GM23338 (cell line): ENCODE measurements at regions not wholly inside any gene's neighbourhood (a gene's known extent, or its start where the extent isn't known, plus 50 kb on each side); places are given as distances from the start of the nearest gene placed in this dataset.

Experiments used
- ATAC-seq: fragments of 200-7000 bp; cut with Tn5 transposase; 3 replicates; pipeline ENCODE4 v1.9.1; 2020
- DNase-seq: peaks from one replicate; pipeline ENCODE4 v3.0.0-alpha.2; 2015; ENCODE audit warnings: low spot score
- H2AFZ ChIP-seq: fragments of 200-600 bp; sonication (generic); 2 replicates; pipeline ENCODE4 v1.8.0; 2016; ENCODE audit warnings: antibody characterized with exemption, mild to moderate bottlenecking, moderate library complexity
- H3F3A ChIP-seq: fragments of 200-600 bp; sonication (generic); replicated peaks from 2 replicates; pipeline ENCODE4 v1.8.0; 2017; ENCODE audit warnings: antibody characterized with exemption, mixed run types, low read depth
- H3K27ac ChIP-seq: fragments of 200-600 bp; sonication (generic); 2 replicates; pipeline ENCODE4 v1.6.1; 2016; ENCODE audit warnings: low read depth
- H3K27me3 ChIP-seq: fragments of 200-600 bp; sonication (generic); 2 replicates; pipeline ENCODE4 v1.8.0; 2016; ENCODE audit warnings: mild to moderate bottlenecking, mixed run types, moderate library complexity; ENCODE audit not compliant: insufficient read depth
- H3K36me3 ChIP-seq: fragments of 200-600 bp; sonication (generic); 2 replicates; pipeline ENCODE4 v1.8.0; 2016; ENCODE audit warnings: mild to moderate bottlenecking; ENCODE audit not compliant: insufficient read depth
- H3K4me1 ChIP-seq: fragments of 200-600 bp; sonication (generic); 2 replicates; pipeline ENCODE4 v1.8.0; 2016; ENCODE audit warnings: mild to moderate bottlenecking, moderate library complexity; ENCODE audit not compliant: insufficient read depth
- H3K4me2 ChIP-seq: fragments of 200-600 bp; sonication (generic); 2 replicates; pipeline ENCODE4 v1.7.1; 2017; ENCODE audit warnings: mixed run types
- H3K4me3 ChIP-seq: fragments of 200-600 bp; sonication (generic); 2 replicates; pipeline ENCODE4 v1.6.1; 2016; ENCODE audit warnings: mixed run types
- H3K79me2 ChIP-seq: fragments of 200-600 bp; sonication (generic); replicated peaks from 2 replicates; pipeline ENCODE4 v1.8.0; 2017; ENCODE audit warnings: mild to moderate bottlenecking; ENCODE audit not compliant: insufficient read depth
- H3K9me2 ChIP-seq: fragments of 200-600 bp; sonication (generic); 2 replicates; pipeline ENCODE4 v1.8.0; 2017; ENCODE audit not compliant: insufficient read depth
- H4K20me1 ChIP-seq: fragments of 200-600 bp; sonication (generic); replicated peaks from 2 replicates; pipeline ENCODE4 v1.8.0; 2017; ENCODE audit warnings: mild to moderate bottlenecking; ENCODE audit not compliant: insufficient read depth
- H3K27ac Mint-ChIP-seq: 2 replicates; pipeline ENCODE4 v1.8.0; 2020; ENCODE audit warnings: inconsistent platforms, mild to moderate bottlenecking, moderate library complexity, mixed read lengths
- H3K27me3 Mint-ChIP-seq: 3 replicates; pipeline ENCODE4 v1.8.0; 2022; ENCODE audit warnings: low read depth, mild to moderate bottlenecking, moderate library complexity, mixed read lengths, inconsistent platforms; ENCODE audit not compliant: insufficient read depth, poor library complexity
- H3K36me3 Mint-ChIP-seq: 3 replicates; pipeline ENCODE4 v1.8.0; 2021; ENCODE audit warnings: low read depth, mild to moderate bottlenecking, inconsistent platforms, moderate library complexity, mixed read lengths
- H3K4me1 Mint-ChIP-seq: 3 replicates; pipeline ENCODE4 v1.8.0; 2020; ENCODE audit warnings: mild to moderate bottlenecking, inconsistent platforms, mixed read lengths
- H3K4me3 Mint-ChIP-seq: 3 replicates; pipeline ENCODE4 v1.8.0; 2021; ENCODE audit warnings: moderate library complexity, mild to moderate bottlenecking, inconsistent platforms, mixed read lengths
- H3K9me3 Mint-ChIP-seq: 3 replicates; pipeline ENCODE4 v1.8.0; 2020; ENCODE audit warnings: moderate library complexity, mild to moderate bottlenecking, inconsistent platforms, mixed read lengths
- CREB1 ChIP-seq: fragments of 250-450 bp; sonication (Bioruptor Pico); IDR thresholded peaks from 2 replicates; pipeline ENCODE4 v1.5.0; 2020; ENCODE audit warnings: low read depth, mild to moderate bottlenecking, moderate library complexity
- EZH2 ChIP-seq: fragments of 200-600 bp; sonication (generic); IDR thresholded peaks from one replicate; pipeline ENCODE4 v1.8.0; 2017; ENCODE audit warnings: antibody characterized with exemption, mild to moderate bottlenecking, low read depth; ENCODE audit not compliant: unreplicated experiment
- EZH2phosphoT487 ChIP-seq: fragments of 200-600 bp; sonication (generic); IDR thresholded peaks from one replicate; pipeline ENCODE4 v1.8.1; 2018; ENCODE audit warnings: antibody characterized with exemption; ENCODE audit not compliant: unreplicated experiment
- JUNB ChIP-seq: IDR thresholded peaks from one replicate; pipeline ENCODE4 v1.6.1; 2016; ENCODE audit warnings: antibody characterized with exemption; ENCODE audit not compliant: unreplicated experiment
- NANOG ChIP-seq: IDR thresholded peaks from 2 replicates; pipeline ENCODE4 v1.6.1; 2016; ENCODE audit warnings: antibody characterized with exemption, borderline replicate concordance
- POLR2AphosphoS5 ChIP-seq: IDR thresholded peaks from 2 replicates; pipeline ENCODE4 v1.6.1; 2016; ENCODE audit warnings: antibody characterized with exemption, low read depth
- STAT1 ChIP-seq: IDR thresholded peaks from one replicate; pipeline ENCODE4 v1.6.1; 2016; ENCODE audit warnings: antibody characterized with exemption; ENCODE audit not compliant: unreplicated experiment
- ZNF114 ChIP-seq: fragments of 250-450 bp; sonication (Bioruptor Pico); IDR thresholded peaks from 2 replicates; pipeline ENCODE4 v1.5.0; 2020; ENCODE audit warnings: mild to moderate bottlenecking, moderate library complexity
- ZNF331 ChIP-seq: fragments of 250-450 bp; sonication (Bioruptor Pico); IDR thresholded peaks from 2 replicates; pipeline ENCODE4 v1.5.0; 2020; ENCODE audit warnings: low read depth, mild to moderate bottlenecking, moderate library complexity
- ZNF462 ChIP-seq: fragments of 250-450 bp; sonication (Bioruptor Pico); IDR thresholded peaks from 2 replicates; pipeline ENCODE4 v1.5.0; 2020; ENCODE audit warnings: mild to moderate bottlenecking, moderate library complexity
- TF ChIP-seq, protein P1 (sequence below): IDR thresholded peaks from 2 replicates; pipeline ENCODE4 v1.6.1; 2016; ENCODE audit warnings: antibody characterized with exemption
- TF ChIP-seq, protein P2 (sequence below): IDR thresholded peaks from one replicate; pipeline ENCODE4 v1.6.1; 2018; ENCODE audit warnings: antibody characterized with exemption; ENCODE audit not compliant: unreplicated experiment
- TF ChIP-seq, protein P3 (sequence below), 2 experiments: fragments of 200-600 bp in 1 of 2; sonication (generic) in 1 of 2; conservative IDR thresholded peaks; 2 replicates each; pipeline versions ENCODE4 v1.5.1 to v1.6.1; 2016 to 2017; ENCODE audit warnings: antibody characterized with exemption in 2 of 2, low read depth in 2 of 2, mild to moderate bottlenecking in 2 of 2, moderate library complexity in 1 of 2

GRCh38 chr12:29843036-29843435 is 59.3 kb upstream of the TMTC1 start:
- TF ChIP-seq STAT1 = no peak
- TF ChIP-seq POLR2AphosphoS5 = no peak
- no peak for TF ChIP-seq ZNF462
- no peak for TF ChIP-seq NANOG
- no peak for TF ChIP-seq JUNB
- TF ChIP-seq, protein P1, sequence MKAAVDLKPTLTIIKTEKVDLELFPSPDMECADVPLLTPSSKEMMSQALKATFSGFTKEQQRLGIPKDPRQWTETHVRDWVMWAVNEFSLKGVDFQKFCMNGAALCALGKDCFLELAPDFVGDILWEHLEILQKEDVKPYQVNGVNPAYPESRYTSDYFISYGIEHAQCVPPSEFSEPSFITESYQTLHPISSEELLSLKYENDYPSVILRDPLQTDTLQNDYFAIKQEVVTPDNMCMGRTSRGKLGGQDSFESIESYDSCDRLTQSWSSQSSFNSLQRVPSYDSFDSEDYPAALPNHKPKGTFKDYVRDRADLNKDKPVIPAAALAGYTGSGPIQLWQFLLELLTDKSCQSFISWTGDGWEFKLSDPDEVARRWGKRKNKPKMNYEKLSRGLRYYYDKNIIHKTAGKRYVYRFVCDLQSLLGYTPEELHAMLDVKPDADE = no peak
- TF ChIP-seq, protein P2, sequence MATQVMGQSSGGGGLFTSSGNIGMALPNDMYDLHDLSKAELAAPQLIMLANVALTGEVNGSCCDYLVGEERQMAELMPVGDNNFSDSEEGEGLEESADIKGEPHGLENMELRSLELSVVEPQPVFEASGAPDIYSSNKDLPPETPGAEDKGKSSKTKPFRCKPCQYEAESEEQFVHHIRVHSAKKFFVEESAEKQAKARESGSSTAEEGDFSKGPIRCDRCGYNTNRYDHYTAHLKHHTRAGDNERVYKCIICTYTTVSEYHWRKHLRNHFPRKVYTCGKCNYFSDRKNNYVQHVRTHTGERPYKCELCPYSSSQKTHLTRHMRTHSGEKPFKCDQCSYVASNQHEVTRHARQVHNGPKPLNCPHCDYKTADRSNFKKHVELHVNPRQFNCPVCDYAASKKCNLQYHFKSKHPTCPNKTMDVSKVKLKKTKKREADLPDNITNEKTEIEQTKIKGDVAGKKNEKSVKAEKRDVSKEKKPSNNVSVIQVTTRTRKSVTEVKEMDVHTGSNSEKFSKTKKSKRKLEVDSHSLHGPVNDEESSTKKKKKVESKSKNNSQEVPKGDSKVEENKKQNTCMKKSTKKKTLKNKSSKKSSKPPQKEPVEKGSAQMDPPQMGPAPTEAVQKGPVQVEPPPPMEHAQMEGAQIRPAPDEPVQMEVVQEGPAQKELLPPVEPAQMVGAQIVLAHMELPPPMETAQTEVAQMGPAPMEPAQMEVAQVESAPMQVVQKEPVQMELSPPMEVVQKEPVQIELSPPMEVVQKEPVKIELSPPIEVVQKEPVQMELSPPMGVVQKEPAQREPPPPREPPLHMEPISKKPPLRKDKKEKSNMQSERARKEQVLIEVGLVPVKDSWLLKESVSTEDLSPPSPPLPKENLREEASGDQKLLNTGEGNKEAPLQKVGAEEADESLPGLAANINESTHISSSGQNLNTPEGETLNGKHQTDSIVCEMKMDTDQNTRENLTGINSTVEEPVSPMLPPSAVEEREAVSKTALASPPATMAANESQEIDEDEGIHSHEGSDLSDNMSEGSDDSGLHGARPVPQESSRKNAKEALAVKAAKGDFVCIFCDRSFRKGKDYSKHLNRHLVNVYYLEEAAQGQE = no peak
- TF ChIP-seq EZH2phosphoT487 = no peak
- TF ChIP-seq, protein P3, sequence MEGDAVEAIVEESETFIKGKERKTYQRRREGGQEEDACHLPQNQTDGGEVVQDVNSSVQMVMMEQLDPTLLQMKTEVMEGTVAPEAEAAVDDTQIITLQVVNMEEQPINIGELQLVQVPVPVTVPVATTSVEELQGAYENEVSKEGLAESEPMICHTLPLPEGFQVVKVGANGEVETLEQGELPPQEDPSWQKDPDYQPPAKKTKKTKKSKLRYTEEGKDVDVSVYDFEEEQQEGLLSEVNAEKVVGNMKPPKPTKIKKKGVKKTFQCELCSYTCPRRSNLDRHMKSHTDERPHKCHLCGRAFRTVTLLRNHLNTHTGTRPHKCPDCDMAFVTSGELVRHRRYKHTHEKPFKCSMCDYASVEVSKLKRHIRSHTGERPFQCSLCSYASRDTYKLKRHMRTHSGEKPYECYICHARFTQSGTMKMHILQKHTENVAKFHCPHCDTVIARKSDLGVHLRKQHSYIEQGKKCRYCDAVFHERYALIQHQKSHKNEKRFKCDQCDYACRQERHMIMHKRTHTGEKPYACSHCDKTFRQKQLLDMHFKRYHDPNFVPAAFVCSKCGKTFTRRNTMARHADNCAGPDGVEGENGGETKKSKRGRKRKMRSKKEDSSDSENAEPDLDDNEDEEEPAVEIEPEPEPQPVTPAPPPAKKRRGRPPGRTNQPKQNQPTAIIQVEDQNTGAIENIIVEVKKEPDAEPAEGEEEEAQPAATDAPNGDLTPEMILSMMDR (conservative IDR thresholded peaks at IDR 0.05; ENCODE audit: low read depth in 2 of 2) = no peak
- TF ChIP-seq EZH2 = no peak
- no peak for TF ChIP-seq ZNF331 (CRISPR knock-in tag)
- no peak for TF ChIP-seq CREB1 (CRISPR knock-in tag)
- no peak for TF ChIP-seq ZNF114 (CRISPR knock-in tag)
- Histone ChIP-seq H3K4me1 (no peaks in the 10 kb centered on the region), H3K27me3 (no peaks in the 10 kb centered on the region), H3F3A (no peaks in the 10 kb centered on the region), H3K36me3 (no peaks in the 10 kb centered on the region), H2AFZ (peak overlapping the region; percentile 88; the same call in 1 of the 2 replicates), H3K79me2 (no peaks in the 10 kb centered on the region), H4K20me1 (no peaks in the 10 kb centered on the region), H3K4me2 (no peak overlapping the region), H3K4me3 (no peak overlapping the region), H3K9me2 (peaks cover 10% of the 10 kb centered on the region; the same call in 1 of the 2 replicates), H3K27ac (no peak overlapping the region)
- no peaks in the 10 kb centered on the region for H3K4me1 Mint-ChIP-seq
- H3K4me3 Mint-ChIP-seq = no peak overlapping the region
- H3K27me3 Mint-ChIP-seq = no peaks in the 10 kb centered on the region
- no peak overlapping the region for H3K27ac Mint-ChIP-seq
- peaks cover 14% of the 10 kb centered on the region for H3K36me3 Mint-ChIP-seq
- ATAC-seq = no peak
- H3K9me3 Mint-ChIP-seq = peaks cover 34% of the 10 kb centered on the region
- no peak for DNase-seq
